ENCODE measurements at regions not wholly inside any gene's neighbourhood (a gene's known extent, or its start where the extent isn't known, plus 50 kb on each side); places are given as distances from the start of the nearest gene placed in this dataset.

DNA sequence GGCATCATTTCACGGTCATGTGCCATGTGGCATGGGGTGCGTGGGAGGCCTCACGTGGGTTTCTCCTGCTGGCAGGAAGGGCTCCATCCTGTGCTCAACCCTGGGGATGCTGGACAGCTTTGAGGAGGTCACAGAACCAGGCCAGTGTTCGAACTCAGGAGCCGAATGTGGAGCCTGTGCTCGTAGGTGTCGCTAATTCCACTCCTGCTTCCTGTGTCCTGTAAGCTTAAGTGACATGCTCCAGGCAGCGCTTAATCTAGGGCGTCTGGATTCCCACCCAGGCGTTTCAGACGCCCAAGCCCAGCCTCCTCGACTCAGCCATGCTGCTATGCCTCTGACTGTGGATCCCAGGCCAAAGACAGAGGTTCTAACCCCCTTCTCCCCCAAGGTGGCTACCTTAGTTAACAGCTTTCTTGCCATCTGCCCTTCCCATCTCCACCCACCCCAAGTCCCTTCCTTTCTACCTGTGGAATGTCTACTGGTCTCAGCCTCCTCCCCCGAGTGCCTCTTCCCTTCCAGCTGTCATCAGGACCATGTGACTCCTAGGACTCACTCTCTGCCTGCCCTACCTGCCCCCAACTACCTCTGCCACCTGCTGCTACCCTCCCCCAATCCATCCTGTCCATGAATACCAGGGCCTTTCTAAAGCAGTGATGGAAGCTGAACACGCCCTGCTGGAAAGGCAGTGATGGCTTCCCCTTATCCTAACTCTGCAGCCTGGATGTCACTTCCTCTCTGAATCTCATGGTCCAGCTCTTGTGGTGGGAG is 255.1 kb downstream of the CDH26 start:
- H3K36me3 ChIP-seq: no peaks in the 10 kb centered on the region
- TF ChIP-seq, protein P1, sequence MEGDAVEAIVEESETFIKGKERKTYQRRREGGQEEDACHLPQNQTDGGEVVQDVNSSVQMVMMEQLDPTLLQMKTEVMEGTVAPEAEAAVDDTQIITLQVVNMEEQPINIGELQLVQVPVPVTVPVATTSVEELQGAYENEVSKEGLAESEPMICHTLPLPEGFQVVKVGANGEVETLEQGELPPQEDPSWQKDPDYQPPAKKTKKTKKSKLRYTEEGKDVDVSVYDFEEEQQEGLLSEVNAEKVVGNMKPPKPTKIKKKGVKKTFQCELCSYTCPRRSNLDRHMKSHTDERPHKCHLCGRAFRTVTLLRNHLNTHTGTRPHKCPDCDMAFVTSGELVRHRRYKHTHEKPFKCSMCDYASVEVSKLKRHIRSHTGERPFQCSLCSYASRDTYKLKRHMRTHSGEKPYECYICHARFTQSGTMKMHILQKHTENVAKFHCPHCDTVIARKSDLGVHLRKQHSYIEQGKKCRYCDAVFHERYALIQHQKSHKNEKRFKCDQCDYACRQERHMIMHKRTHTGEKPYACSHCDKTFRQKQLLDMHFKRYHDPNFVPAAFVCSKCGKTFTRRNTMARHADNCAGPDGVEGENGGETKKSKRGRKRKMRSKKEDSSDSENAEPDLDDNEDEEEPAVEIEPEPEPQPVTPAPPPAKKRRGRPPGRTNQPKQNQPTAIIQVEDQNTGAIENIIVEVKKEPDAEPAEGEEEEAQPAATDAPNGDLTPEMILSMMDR (IDR thresholded peaks at IDR 0.05; ENCODE audit: low read depth, low read length): no peak
- H3K27me3 ChIP-seq (ENCODE audit: insufficient read depth, low read depth, severe bottlenecking): peaks cover 49% of the 10 kb centered on the region
- DNase-seq: no peak
- H3K4me3 ChIP-seq (ENCODE audit: low read depth, low read length): no peak overlapping the region
- H3K27ac ChIP-seq: no peak overlapping the region
- H3K9me3 ChIP-seq (ENCODE audit: severe bottlenecking): no peaks in the 10 kb centered on the region

DNA sequence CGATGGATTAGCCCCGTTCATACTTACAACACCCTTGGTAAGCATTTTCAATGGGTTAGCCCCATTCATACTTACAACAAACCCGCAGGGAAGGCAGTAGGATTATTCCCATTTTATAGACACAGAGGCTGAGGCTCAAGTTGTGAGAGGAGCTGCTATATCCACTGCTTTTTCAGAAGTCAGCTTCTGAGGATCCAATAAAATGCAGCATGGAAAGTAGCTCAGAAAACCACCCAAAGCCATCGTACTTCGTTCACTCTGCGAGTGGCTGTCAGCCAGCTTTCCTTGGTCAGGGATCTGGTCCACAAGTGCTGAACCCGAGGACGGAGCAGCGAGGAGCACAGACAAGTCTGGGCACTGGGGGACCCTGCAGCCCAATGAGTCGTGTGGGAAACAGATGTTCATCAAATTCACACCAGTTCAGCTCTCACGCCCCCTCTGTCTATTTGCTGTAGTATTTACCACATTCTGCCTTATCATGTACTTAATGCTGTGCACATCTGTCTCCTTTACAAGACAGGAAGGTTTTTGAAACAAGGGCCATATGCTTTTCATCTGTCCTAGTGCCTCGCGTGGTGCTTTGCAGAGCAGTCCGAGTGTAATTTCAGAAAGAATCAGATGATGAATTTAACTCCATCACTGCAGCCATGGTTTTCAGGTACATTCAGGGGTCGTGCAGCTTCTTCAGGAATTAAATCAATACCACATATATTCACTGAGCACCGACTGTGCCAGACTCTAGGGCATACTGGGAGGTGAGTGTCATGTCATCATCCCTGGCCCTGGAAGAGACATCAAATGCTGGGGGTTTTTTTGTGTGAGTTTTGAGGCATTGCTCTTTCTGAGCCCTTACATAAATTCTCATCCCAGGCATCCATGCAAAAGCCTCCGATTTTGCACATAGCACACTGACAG is 256.9 kb downstream of the CDH26 start:
- no peak overlapping the region for H3K27ac ChIP-seq
- no peak for DNase-seq
- peaks cover 59% of the 10 kb centered on the region for H3K27me3 ChIP-seq (ENCODE audit: insufficient read depth, low read depth, severe bottlenecking)
- no peak overlapping the region for H3K4me3 ChIP-seq (ENCODE audit: low read depth, low read length)
- H3K36me3 ChIP-seq: no peaks in the 10 kb centered on the region
- TF ChIP-seq, protein P1 (IDR thresholded peaks at IDR 0.05; ENCODE audit: low read depth, low read length): no peak
- H3K9me3 ChIP-seq (ENCODE audit: severe bottlenecking): no peaks in the 10 kb centered on the region

DNA sequence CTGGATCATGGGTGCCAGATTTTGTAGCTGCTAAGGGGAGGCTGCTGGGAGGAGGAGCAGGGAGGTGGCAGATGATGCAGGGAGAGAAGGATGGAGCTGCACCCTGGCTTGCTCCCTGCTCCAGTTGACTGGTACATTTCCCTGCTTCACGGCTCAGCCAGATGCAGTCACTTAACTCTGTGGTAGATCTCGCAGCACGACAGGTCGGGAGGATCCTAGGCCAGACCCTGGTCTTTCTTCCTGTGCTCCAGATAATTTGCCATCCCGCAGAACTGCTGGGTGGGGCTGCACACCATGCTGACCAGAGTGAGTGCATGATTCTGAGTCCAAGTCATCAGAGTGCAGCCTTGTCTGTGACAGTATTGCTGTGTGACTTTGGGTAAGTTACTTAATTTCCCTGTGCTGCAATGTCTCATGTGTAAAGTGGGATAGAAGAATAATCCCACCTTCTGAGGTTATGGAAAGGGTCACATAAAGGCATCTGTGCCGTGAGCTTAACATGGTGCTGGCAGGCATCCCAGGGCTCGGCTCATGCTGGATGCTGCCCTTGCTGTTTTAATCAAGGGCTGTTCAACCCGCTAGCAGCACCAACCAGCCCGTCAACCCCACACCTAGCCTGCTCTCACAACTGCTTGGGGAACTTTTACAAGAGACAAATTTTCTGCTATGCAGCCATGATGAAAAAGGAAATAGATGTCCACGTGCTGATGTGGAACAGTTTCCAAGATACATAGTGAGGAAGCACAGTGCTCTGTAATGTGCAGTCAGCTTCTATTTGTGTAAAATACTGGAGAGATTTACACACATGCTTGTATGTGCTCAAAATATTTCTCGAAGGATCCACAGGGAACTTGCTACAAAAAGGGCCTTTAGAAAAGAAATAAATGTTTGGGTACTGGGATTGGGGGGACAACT is 257.9 kb downstream of the CDH26 start:
- Histone ChIP-seq H3K4me3 (ENCODE audit: low read depth, low read length) (no peak overlapping the region), H3K27me3 (ENCODE audit: insufficient read depth, low read depth, severe bottlenecking) (peaks cover 57% of the 10 kb centered on the region), H3K36me3 (no peaks in the 10 kb centered on the region), H3K9me3 (ENCODE audit: severe bottlenecking) (no peaks in the 10 kb centered on the region), H3K27ac (no peak overlapping the region)
- no peak for DNase-seq
- TF ChIP-seq, protein P1 (IDR thresholded peaks at IDR 0.05; ENCODE audit: low read depth, low read length): no peak

DNA sequence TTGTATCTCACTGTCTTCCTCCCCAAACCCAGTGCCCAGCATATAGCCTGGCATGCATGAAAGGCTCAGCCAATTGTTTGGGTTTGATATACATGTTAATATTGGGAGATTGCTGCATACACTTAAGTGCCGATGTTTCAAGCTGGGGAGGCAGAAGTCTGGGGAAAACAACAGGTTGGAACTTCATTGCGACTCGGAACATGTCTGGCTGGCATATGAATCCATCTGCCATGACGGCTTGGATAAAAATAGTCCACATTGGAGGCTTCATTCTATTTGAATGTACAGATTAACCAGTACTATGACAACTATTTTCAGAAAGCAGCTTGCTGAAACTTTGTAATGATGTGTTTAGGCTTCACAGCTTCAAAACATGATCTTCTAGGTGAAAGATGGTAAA is 261.0 kb downstream of the CDH26 start:
- TF ChIP-seq, protein P1 (IDR thresholded peaks at IDR 0.05; ENCODE audit: low read depth, low read length): no peak

DNA sequence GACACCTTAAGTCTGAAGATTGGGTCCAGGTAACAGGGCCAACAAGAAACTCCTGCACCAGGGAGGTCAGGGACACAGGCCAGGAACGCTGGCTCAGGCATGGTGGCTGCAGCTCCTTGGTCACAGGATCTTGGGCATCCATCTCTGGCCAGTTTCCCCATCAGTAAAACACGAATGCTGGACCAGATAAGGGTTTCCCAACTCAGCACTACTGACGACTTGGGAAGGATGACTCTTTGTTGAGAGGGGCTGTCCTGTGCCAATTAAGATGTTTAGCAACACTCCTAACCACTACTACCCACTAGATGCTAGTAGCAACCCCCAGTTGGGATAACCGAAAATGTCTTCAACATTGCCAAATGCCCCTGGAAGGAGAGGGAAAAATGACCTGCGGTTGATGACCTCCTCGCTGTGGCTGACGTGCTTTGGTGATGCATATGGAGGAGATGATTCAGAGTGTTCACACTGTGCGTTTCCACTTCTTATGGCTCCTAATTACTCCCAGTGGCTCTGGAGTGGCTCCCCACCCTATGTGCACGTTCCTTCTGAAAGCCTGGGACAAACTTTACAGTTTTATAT is 261.9 kb downstream of the CDH26 start:
- H3K4me3 ChIP-seq (ENCODE audit: low read depth, low read length): no peak overlapping the region
- no peak for DNase-seq
- TF ChIP-seq, protein P1 (IDR thresholded peaks at IDR 0.05; ENCODE audit: low read depth, low read length): no peak
- no peaks in the 10 kb centered on the region for H3K36me3 ChIP-seq
- peaks cover 74% of the 10 kb centered on the region for H3K27me3 ChIP-seq (ENCODE audit: insufficient read depth, low read depth, severe bottlenecking)
- H3K9me3 ChIP-seq (ENCODE audit: severe bottlenecking): no peaks in the 10 kb centered on the region
- H3K27ac ChIP-seq: no peak overlapping the region

More for the DNA sequence above, 261.0 kb downstream of the CDH26 start:
- Histone ChIP-seq H3K9me3 (ENCODE audit: severe bottlenecking) (no peaks in the 10 kb centered on the region), H3K36me3 (no peaks in the 10 kb centered on the region), H3K27ac (no peak overlapping the region), H3K4me3 (ENCODE audit: low read depth, low read length) (no peak overlapping the region), H3K27me3 (ENCODE audit: insufficient read depth, low read depth, severe bottlenecking) (peaks cover 78% of the 10 kb centered on the region)
- no peak for DNase-seq

Data from WERI-Rb-1 (cell line).